ENCODE measurements at regions not wholly inside any gene's neighbourhood (a gene's known extent, or its start where the extent isn't known, plus 50 kb on each side); places are given as distances from the start of the nearest gene placed in this dataset.

DNA sequence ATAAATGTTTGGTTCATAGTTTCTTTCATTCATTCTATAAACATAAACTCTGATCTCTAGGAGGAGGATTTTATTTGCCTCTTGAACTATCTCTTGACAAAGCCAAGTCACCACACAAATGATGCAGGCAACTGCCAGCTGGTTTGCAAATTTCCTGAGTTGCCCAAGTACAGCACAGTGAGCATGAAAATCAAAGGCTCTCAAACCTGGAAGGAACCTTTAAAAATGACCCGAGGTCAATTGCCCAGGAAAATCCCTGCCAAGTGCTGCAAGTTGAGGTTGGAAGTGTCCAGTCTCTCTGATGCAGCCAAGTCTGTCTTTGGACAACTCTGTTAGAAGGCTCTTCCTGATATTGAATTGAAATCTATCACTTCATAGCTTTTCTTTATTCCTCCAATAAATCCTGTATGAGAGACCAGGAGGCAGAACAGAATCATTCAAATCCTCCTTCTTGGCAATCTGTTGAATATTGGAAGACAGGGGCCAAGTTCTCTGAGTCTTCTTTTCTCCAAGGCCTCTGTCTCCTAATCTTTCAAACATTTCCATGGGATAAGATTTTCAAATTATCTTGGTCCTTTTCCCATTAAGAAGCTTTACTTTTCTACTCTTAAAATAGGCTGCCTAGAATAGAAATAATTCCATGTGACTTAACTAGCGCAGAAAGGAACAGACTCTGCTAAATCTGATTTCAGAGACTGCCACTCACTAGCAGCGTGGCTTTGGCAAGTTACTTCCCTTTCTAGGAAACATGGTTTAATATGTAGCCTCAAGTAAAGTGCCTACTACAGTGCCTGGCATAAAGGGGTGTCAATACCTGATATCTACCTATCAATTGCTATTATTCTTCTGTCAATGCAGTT lies 159.2 kb downstream of the SNX18 start:
- Histone ChIP-seq H3K27ac (no peak overlapping the region), H3K27me3 (no peaks in the 10 kb centered on the region), H3K36me3 (no peaks in the 10 kb centered on the region), H3K9me3 (no peaks in the 10 kb centered on the region), H3K4me1 (no peaks in the 10 kb centered on the region), H3K4me3 (no peak overlapping the region)
- WGBS (ENCODE audit: insufficient coverage, low coverage, low lambda C conversion rate, missing lambda C conversion rate): 55% methylated on average over 2 of the region's 3 CpGs
- no peak for ATAC-seq
- intact Hi-C loops (cut with DNase I): no loop called here
- DNase-seq: no peak
- no peak for TF ChIP-seq POLR2A (IDR thresholded peaks at IDR 0.05)
- TF ChIP-seq, protein P1, sequence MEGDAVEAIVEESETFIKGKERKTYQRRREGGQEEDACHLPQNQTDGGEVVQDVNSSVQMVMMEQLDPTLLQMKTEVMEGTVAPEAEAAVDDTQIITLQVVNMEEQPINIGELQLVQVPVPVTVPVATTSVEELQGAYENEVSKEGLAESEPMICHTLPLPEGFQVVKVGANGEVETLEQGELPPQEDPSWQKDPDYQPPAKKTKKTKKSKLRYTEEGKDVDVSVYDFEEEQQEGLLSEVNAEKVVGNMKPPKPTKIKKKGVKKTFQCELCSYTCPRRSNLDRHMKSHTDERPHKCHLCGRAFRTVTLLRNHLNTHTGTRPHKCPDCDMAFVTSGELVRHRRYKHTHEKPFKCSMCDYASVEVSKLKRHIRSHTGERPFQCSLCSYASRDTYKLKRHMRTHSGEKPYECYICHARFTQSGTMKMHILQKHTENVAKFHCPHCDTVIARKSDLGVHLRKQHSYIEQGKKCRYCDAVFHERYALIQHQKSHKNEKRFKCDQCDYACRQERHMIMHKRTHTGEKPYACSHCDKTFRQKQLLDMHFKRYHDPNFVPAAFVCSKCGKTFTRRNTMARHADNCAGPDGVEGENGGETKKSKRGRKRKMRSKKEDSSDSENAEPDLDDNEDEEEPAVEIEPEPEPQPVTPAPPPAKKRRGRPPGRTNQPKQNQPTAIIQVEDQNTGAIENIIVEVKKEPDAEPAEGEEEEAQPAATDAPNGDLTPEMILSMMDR (IDR thresholded peaks at IDR 0.05): no peak

DNA sequence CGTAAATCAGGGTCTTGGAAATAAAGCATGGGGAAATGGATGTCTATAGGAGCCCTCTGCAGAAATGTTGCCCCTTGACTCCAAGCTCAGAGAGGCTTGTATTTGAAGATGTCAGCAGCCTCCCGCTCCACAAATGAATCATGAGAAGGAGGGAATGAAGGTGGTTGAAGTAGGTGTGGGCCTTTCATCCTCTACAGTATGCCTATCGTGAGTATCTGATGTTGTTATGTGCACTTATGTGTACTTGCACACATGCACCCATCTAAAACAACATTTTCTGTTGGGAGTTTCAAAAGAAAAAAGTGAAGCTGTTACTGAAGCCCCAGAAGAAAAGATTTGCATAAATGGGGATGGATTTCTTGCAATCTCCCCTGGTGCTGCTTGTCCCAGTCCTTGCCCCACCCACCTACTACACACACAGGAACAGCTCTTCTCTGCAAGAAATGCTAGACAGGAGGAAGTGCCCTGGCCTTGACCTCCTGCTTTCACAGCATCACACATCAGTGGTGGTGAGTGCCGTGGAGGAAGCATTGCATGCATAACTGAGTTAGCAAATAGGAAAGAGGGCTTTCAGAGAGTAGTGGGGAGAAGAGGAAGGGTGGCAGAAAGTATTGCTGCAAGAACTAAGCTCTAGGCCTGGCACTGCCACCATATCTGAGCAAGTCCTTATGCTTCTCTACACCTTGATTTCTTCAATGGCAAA lies 156.1 kb downstream of the SNX18 start:
- DNase-seq: peak; percentile 56 to 76 (median 60)
- WGBS (ENCODE audit: insufficient coverage, low coverage, low lambda C conversion rate, missing lambda C conversion rate): 50% methylated on average over 3 of the region's 4 CpGs
- Histone ChIP-seq H3K4me1 (peaks cover 0 to 11% (median 0%) of the 10 kb centered on the region in 4 donors), H3K4me3 (no peak overlapping the region), H3K27ac (no peak overlapping the region), H3K9me3 (no peaks in the 10 kb centered on the region), H3K36me3 (no peaks in the 10 kb centered on the region), H3K27me3 (no peaks in the 10 kb centered on the region)
- ATAC-seq: peak; percentile 69 to 83 (median 78)
- intact Hi-C loops (cut with DNase I): no loop called here
- TF ChIP-seq, protein P1 (IDR thresholded peaks at IDR 0.05): no peak
- no peak for TF ChIP-seq POLR2A (IDR thresholded peaks at IDR 0.05)

GRCh38 chr5:54672871-54673270 lies 155.3 kb downstream of the SNX18 start:
- H3K4me1 ChIP-seq: peaks cover 0 to 11% (median 0%) of the 10 kb centered on the region in 4 donors
- no peaks in the 10 kb centered on the region for H3K9me3 ChIP-seq
- ATAC-seq (no peak), DNase-seq (no peak)
- H3K27me3 ChIP-seq: no peaks in the 10 kb centered on the region
- H3K27ac ChIP-seq: no peak overlapping the region
- TF ChIP-seq, protein P1 (IDR thresholded peaks at IDR 0.05): no peak
- no peak for TF ChIP-seq POLR2A (IDR thresholded peaks at IDR 0.05)
- H3K36me3 ChIP-seq: no peaks in the 10 kb centered on the region
- no peak overlapping the region for H3K4me3 ChIP-seq
- intact Hi-C loops (cut with DNase I): no loop called here

DNA sequence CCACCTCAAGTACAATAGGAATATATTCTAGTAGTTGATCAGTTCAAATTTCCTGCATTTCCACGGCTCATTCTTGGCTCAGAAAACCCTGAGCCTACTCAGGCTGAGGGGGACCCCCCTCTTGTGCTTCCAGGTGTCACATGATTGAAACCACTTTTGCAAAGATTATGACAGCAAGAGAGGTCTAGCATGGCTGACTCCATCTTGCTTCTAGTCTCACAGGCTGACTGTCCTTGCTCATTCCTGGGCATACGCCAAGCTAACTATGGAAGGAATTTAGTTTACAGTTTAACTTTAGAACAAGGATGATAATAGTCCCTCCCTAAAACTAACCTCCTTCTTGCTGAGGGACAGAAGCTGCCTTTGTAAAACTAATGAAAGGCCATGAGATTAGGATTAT lies 154.1 kb downstream of the SNX18 start:
- intact Hi-C loops (cut with DNase I): no loop called here
- Histone ChIP-seq H3K36me3 (no peaks in the 10 kb centered on the region), H3K9me3 (no peaks in the 10 kb centered on the region), H3K4me1 (peaks cover 0 to 11% (median 0%) of the 10 kb centered on the region in 4 donors), H3K4me3 (no peak overlapping the region), H3K27me3 (no peaks in the 10 kb centered on the region), H3K27ac (peak overlapping the region in 2 of 3 donors; percentile 31 to 44)
- ATAC-seq (no peak), DNase-seq (no peak)
- TF ChIP-seq POLR2A (IDR thresholded peaks at IDR 0.05): no peak
- TF ChIP-seq, protein P1 (IDR thresholded peaks at IDR 0.05): no peak
- WGBS (ENCODE audit: insufficient coverage, low coverage, low lambda C conversion rate, missing lambda C conversion rate): 100% methylated on average over 1 of the region's 2 CpGs

All from right lobe of liver (tissue), 6 donors.